HG03575 (cell line): ENCODE measurements at regions not wholly inside any gene's neighbourhood (a gene's known extent, or its start where the extent isn't known, plus 50 kb on each side); places are given as distances from the start of the nearest gene placed in this dataset.

Source experiments
- ATAC-seq: cut with Tn5 transposase; IDR thresholded peaks from one replicate; pipeline ENCODE4 v1.9.1; 2021; ENCODE audit not compliant: unreplicated experiment, insufficient number of reproducible peaks, low FRiP score; ENCODE audit errors: extremely low read depth

GRCh38 chr2:12795851-12796250 is 79.1 kb downstream of the TRIB2 start:
- no peak for ATAC-seq

- no peak for ATAC-seq
Measured at GRCh38 chr2:12796657-12797056, 79.9 kb downstream of the TRIB2 start.

- ATAC-seq, result no peak
Measured at GRCh38 chr2:12797815-12798214, 81.1 kb downstream of the TRIB2 start.

- ATAC-seq, result no peak
Measured at GRCh38 chr2:12803607-12804006, 86.9 kb downstream of the TRIB2 start.

- ATAC-seq, result no peak
Measured at GRCh38 chr2:12804091-12804856, 87.5 kb downstream of the TRIB2 start.

GRCh38 chr2:12805033-12805432 is 88.3 kb downstream of the TRIB2 start:
- ATAC-seq, result no peak

- no peak for ATAC-seq
Measured at GRCh38 chr2:12806549-12807242, 90.0 kb downstream of the TRIB2 start.

- no peak for ATAC-seq
Measured at GRCh38 chr2:12807907-12808810, 91.4 kb downstream of the TRIB2 start.

GRCh38 chr2:12809526-12809925 is 92.8 kb downstream of the TRIB2 start:
- no peak for ATAC-seq

- ATAC-seq, result no peak
Measured at GRCh38 chr2:12811916-12812315, 95.2 kb downstream of the TRIB2 start.

GRCh38 chr2:12813166-12813565 is 96.4 kb downstream of the TRIB2 start:
- no peak for ATAC-seq

GRCh38 chr2:12816379-12817306 is 99.9 kb downstream of the TRIB2 start:
- ATAC-seq, result no peak

GRCh38 chr2:12817870-12818269 is 101.1 kb downstream of the TRIB2 start:
- ATAC-seq, result no peak

GRCh38 chr2:12818416-12819102 is 101.8 kb downstream of the TRIB2 start:
- ATAC-seq, result no peak

GRCh38 chr2:12819103-12819475 is 102.4 kb downstream of the TRIB2 start:
- ATAC-seq, result no peak

GRCh38 chr2:12819721-12820120 is 103.0 kb downstream of the TRIB2 start:
- no peak for ATAC-seq

- no peak for ATAC-seq
Measured at GRCh38 chr2:12821656-12822055, 104.9 kb downstream of the TRIB2 start.

- ATAC-seq, result no peak
Measured at GRCh38 chr2:12824351-12824777, 107.6 kb downstream of the TRIB2 start.
